Thyroid gland (tissue), 4 donors: ENCODE measurements at regions not wholly inside any gene's neighbourhood (a gene's known extent, or its start where the extent isn't known, plus 50 kb on each side); places are given as distances from the start of the nearest gene placed in this dataset.

Source experiments
- DNase-seq, 2 donors: peaks; one replicate each; pipeline ENCODE4 v3.0.0-alpha.2; 2019
- H3K27ac ChIP-seq, 3 donors: fragments of 200-600 bp; sonication (generic); 1 replicate in 2 of 3; 2 replicates in 1 of 3; pipeline ENCODE4 v1.5.1; 2016 to 2019; ENCODE audit warnings: mild to moderate bottlenecking in 1 of 3, moderate library complexity in 1 of 3
- H3K27me3 ChIP-seq: fragments of 200-600 bp; sonication (generic); one replicate; pipeline ENCODE4 v1.5.1; 2019
- H3K36me3 ChIP-seq, 2 donors: fragments of 200-600 bp; sonication (generic); one replicate each; pipeline ENCODE4 v1.5.1; 2016 to 2019
- H3K4me1 ChIP-seq, 2 donors: fragments of 200-600 bp; sonication (generic); one replicate each; pipeline ENCODE4 v1.5.1; 2017 to 2019
- H3K4me3 ChIP-seq, 3 donors: fragments of 200-600 bp; sonication (generic); replicated peaks in 1 of 3; 1 replicate in 2 of 3; 2 replicates in 1 of 3; pipeline ENCODE4 v1.5.1; 2016; ENCODE audit warnings: mild to moderate bottlenecking in 1 of 3
- H3K9me3 ChIP-seq: fragments of 200-600 bp; sonication (generic); one replicate; pipeline ENCODE4 v1.5.1; 2017
- POLR2A ChIP-seq, 2 donors: fragments of 450-650 bp; IDR thresholded peaks; one replicate each; pipeline ENCODE4 v1.6.1; 2017; ENCODE audit warnings: antibody characterized with exemption in 2 of 2, mild to moderate bottlenecking in 2 of 2, moderate library complexity in 1 of 2
- WGBS, 2 donors: methylation state at CpG; one replicate each; pipeline ENCODE4 v1.1.5; 2017; 5-methylcytosine and 5-hydroxymethylcytosine counted together
- intact Hi-C: fragments of 100-400 bp; cut with DNase I; formaldehyde crosslinking; loops from one replicate; pipeline ENCODE4 v1.15.1; 2023
- TF ChIP-seq, protein P1 (sequence below), 6 experiments: fragments of 200-600 bp in 3 of 6; fragments of 450-650 bp in 3 of 6; sonication (generic) in 3 of 6; IDR thresholded peaks; one replicate each; pipeline ENCODE4 v1.5.1; 2016 to 2019; ENCODE audit warnings: antibody characterized with exemption in 6 of 6, mild to moderate bottlenecking in 2 of 6, inconsistent platforms in 1 of 6, moderate library complexity in 1 of 6

DNA sequence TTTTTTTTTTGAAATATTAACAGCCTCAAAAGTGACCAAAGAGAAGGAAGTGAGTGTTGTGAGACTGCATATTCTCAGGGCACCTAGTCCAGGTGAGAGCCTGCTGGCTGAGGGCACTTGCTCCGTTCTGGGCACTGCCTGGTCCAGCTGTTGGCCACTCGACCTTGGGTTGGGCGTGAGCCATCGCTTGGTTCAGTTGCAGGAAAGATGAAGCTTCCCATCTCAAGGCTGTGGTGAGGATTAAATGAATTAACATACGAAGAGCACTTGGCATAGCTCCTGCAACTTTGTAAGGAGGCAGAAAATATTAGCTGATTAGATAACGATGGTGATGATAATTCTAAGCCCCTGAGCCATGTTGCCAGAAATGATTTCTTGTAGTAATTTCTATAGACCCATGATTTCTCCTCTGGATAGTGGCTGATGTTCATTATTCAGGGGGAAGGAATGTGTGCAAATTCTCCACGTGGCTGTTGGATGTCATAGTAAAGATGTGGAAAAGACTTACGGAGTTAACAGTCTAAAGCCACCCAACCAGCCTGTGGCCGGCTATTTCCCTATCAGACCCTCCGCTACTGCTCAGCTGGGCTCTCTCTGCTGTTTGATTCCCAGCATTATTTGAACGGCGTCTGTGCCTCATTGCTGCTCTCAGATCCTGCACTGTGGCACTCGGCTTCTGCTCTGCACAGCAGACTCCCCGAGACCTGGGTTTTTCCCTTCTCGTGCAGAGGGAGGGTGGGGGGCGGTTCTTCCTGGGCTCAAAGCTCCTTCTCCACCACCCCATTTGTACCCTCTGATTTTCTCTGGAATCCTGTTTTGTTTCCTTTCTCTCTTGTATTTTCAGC is 221.1 kb downstream of the GALR1 start:
- Histone ChIP-seq H3K27ac (no peak overlapping the region), H3K9me3 (no peaks in the 10 kb centered on the region), H3K4me1 (no peaks in the 10 kb centered on the region), H3K27me3 (no peaks in the 10 kb centered on the region), H3K4me3 (no peak overlapping the region), H3K36me3 (no peaks in the 10 kb centered on the region)
- DNase-seq, result no peak
- intact Hi-C loops, result no loop called here
- 47 to 55% methylated on average over 16 of the region's 16 CpGs for WGBS, 2 donors
- TF ChIP-seq POLR2A (IDR thresholded peaks at IDR 0.05), result no peak
- TF ChIP-seq, protein P1, sequence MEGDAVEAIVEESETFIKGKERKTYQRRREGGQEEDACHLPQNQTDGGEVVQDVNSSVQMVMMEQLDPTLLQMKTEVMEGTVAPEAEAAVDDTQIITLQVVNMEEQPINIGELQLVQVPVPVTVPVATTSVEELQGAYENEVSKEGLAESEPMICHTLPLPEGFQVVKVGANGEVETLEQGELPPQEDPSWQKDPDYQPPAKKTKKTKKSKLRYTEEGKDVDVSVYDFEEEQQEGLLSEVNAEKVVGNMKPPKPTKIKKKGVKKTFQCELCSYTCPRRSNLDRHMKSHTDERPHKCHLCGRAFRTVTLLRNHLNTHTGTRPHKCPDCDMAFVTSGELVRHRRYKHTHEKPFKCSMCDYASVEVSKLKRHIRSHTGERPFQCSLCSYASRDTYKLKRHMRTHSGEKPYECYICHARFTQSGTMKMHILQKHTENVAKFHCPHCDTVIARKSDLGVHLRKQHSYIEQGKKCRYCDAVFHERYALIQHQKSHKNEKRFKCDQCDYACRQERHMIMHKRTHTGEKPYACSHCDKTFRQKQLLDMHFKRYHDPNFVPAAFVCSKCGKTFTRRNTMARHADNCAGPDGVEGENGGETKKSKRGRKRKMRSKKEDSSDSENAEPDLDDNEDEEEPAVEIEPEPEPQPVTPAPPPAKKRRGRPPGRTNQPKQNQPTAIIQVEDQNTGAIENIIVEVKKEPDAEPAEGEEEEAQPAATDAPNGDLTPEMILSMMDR (IDR thresholded peaks at IDR 0.05), result no peak

DNA sequence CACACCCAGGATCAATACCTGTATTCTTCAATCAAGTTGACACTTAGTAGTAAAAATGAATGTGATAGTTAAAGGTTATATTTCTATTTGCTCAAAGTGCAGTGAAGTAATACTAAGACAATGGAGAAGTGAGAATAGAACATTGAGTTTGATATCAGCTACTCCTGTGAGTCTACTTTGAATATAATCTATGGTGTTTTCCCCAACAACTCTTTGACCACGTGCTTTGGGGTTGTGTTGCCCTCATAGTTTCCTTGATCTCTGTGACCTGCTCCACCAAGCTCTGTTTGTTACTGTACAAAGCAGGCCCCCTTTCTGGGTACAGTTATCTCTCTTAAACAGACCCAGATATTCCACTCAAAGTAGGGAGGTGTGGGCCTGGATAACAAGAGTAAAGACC is 222.9 kb downstream of the GALR1 start:
- intact Hi-C loops, result no loop called here
- no peaks in the 10 kb centered on the region for H3K27me3 ChIP-seq
- 78 to 88% methylated on average over 1 of the region's 1 CpG for WGBS, 2 donors

DNA sequence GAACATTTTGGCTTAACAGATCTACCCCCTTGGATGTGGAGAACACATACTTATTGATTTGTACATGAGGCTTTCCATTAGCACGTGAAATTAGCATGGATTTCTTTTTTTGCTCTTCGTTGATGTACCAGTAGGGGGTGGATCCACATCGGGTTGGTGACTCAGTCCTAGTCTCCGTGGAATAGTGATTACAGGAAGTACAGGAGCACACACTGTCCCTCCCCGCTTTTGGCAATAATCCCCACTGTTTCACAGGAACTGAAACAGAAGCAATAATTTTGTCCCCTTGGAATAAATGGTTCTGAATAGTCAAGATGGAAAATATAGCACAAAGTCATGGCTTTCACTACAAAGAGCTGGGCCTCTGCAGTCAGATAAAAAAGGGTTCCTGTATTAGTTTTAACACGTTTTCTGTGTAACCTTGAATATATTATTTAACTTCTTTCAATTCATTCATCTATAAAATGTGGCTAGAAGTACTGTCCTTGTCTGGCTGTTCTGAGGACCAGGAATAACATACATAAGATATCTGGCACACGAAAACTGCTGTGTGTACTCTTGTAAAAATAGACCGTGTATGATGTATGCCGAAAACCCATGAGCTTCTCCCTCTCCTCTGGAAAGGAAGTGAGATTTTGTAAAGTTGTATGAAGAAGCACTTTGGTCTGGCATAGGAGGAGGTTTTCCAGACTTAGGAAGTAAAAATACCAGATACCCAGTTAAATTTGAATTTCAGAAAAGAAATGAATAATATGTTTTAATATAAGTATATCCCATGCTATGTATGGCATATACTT is 229.2 kb downstream of the GALR1 start:
- TF ChIP-seq POLR2A (IDR thresholded peaks at IDR 0.05), result no peak
- TF ChIP-seq, protein P1 (IDR thresholded peaks at IDR 0.05), result no peak
- Histone ChIP-seq H3K27ac (peak overlapping the region in 1 of 3 donors; percentile 39), H3K4me3 (no peak overlapping the region), H3K4me1 (no peaks in the 10 kb centered on the region), H3K36me3 (no peaks in the 10 kb centered on the region), H3K9me3 (no peaks in the 10 kb centered on the region), H3K27me3 (no peaks in the 10 kb centered on the region)
- intact Hi-C loops, result no loop called here
- 40 to 46% methylated on average over 9 of the region's 9 CpGs for WGBS, 2 donors
- peak; percentile 4 to 6 for DNase-seq

More for the DNA sequence above, 222.9 kb downstream of the GALR1 start:
- Histone ChIP-seq H3K27ac (no peak overlapping the region), H3K4me1 (no peaks in the 10 kb centered on the region), H3K9me3 (no peaks in the 10 kb centered on the region), H3K36me3 (no peaks in the 10 kb centered on the region), H3K4me3 (no peak overlapping the region)
- no peak for DNase-seq
- TF ChIP-seq POLR2A (IDR thresholded peaks at IDR 0.05), result no peak
- TF ChIP-seq, protein P1 (IDR thresholded peaks at IDR 0.05), result no peak

DNA sequence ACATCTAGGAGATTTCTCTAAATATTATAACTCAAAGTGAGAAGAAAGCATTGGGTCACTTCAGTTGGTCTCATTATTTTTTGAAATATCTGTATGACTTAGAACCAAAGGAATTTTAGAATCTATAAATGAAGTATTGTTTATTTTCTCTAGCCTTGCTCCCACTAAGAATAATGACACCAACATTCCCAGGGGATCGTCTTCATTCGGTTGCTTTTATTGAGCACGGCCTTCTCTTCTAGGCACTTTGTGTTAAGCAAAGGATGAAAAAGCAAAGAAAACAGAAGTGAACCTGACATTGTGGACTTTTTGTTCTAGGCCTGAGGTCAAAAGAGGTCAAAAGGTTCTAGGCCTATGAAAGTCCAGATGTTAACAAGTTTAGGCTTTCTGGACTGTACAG is 231.9 kb downstream of the GALR1 start:
- Histone ChIP-seq H3K9me3 (no peaks in the 10 kb centered on the region), H3K27me3 (no peaks in the 10 kb centered on the region), H3K27ac (no peak overlapping the region), H3K4me3 (no peak overlapping the region), H3K36me3 (no peaks in the 10 kb centered on the region), H3K4me1 (no peaks in the 10 kb centered on the region)
- DNase-seq, result no peak
- 75 to 76% methylated on average over 3 of the region's 3 CpGs for WGBS, 2 donors
- intact Hi-C loops, result no loop called here
- no peak for TF ChIP-seq POLR2A (IDR thresholded peaks at IDR 0.05)
- TF ChIP-seq, protein P1 (IDR thresholded peaks at IDR 0.05), result no peak
